ENCODE measurements at regions not wholly inside any gene's neighbourhood (a gene's known extent, or its start where the extent isn't known, plus 50 kb on each side); places are given as distances from the start of the nearest gene placed in this dataset.
A peak's percentile ranks its signal among the peaks of the same experiment; 100 is the strongest.
"Not testable (repeated sequence)": the region's sequence is repeated elsewhere in the genome, so short reads cannot be mapped to it uniquely, and the experiment has no call there.

- DNase-seq (ENCODE audit: low read depth in 4 of 4, low spot score in 3 of 4): no peak
Observed at GRCh38 chr9:31030741-31031202, 1353.7 kb upstream of the ACO1 start.

- DNase-seq (ENCODE audit: low read depth in 4 of 4, low spot score in 3 of 4): no peak
Observed at GRCh38 chr9:31032206-31032605, 1352.2 kb upstream of the ACO1 start.

GRCh38 chr9:31034311-31034710, 1350.1 kb upstream of the ACO1 start:
- no peak for DNase-seq (ENCODE audit: low read depth in 4 of 4, low spot score in 3 of 4)

- no peak for DNase-seq (ENCODE audit: low read depth in 4 of 4, low spot score in 3 of 4)
Observed at GRCh38 chr9:31040564-31040963, 1343.9 kb upstream of the ACO1 start.

GRCh38 chr9:31045810-31046209, 1338.6 kb upstream of the ACO1 start:
- DNase-seq (ENCODE audit: low read depth in 4 of 4, low spot score in 3 of 4): no peak

GRCh38 chr9:31061592-31061991, 1322.9 kb upstream of the ACO1 start:
- not testable (repeated sequence) for DNase-seq (ENCODE audit: low read depth in 4 of 4, low spot score in 3 of 4)

GRCh38 chr9:31065691-31066090, 1318.8 kb upstream of the ACO1 start:
- no peak for DNase-seq (ENCODE audit: low read depth in 4 of 4, low spot score in 3 of 4)

GRCh38 chr9:31067418-31067817, 1317.0 kb upstream of the ACO1 start:
- DNase-seq (ENCODE audit: low read depth in 4 of 4, low spot score in 3 of 4): no peak

GRCh38 chr9:31071606-31072286, 1312.7 kb upstream of the ACO1 start:
- no peak for DNase-seq (ENCODE audit: low read depth in 4 of 4, low spot score in 3 of 4)

GRCh38 chr9:31078175-31078574, 1306.3 kb upstream of the ACO1 start:
- no peak for DNase-seq (ENCODE audit: low read depth in 4 of 4, low spot score in 3 of 4)

GRCh38 chr9:31084350-31084749, 1300.1 kb upstream of the ACO1 start:
- DNase-seq (ENCODE audit: low read depth in 4 of 4, low spot score in 3 of 4): no peak

GRCh38 chr9:31089549-31090221, 1294.8 kb upstream of the ACO1 start:
- no peak for DNase-seq (ENCODE audit: low read depth in 4 of 4, low spot score in 3 of 4)

- DNase-seq (ENCODE audit: low read depth in 4 of 4, low spot score in 3 of 4): no peak
Observed at GRCh38 chr9:31100311-31100710, 1284.1 kb upstream of the ACO1 start.

- DNase-seq (ENCODE audit: low read depth in 4 of 4, low spot score in 3 of 4): no peak
Observed at GRCh38 chr9:31103836-31104235, 1280.6 kb upstream of the ACO1 start.

GRCh38 chr9:31104249-31104648, 1280.2 kb upstream of the ACO1 start:
- DNase-seq (ENCODE audit: low read depth in 4 of 4, low spot score in 3 of 4): no peak

- DNase-seq (ENCODE audit: low read depth in 4 of 4, low spot score in 3 of 4): no peak
Observed at GRCh38 chr9:31112491-31112890, 1272.0 kb upstream of the ACO1 start.

- DNase-seq (ENCODE audit: low read depth in 4 of 4, low spot score in 3 of 4): no peak
Observed at GRCh38 chr9:31114346-31114745, 1270.1 kb upstream of the ACO1 start.

- DNase-seq (ENCODE audit: low read depth in 4 of 4, low spot score in 3 of 4): peak in 1 of 4 donors; percentile 18
Observed at GRCh38 chr9:31119890-31120454, 1264.5 kb upstream of the ACO1 start.

GRCh38 chr9:31124389-31124788, 1260.1 kb upstream of the ACO1 start:
- no peak for DNase-seq (ENCODE audit: low read depth in 4 of 4, low spot score in 3 of 4)

- no peak for DNase-seq (ENCODE audit: low read depth in 4 of 4, low spot score in 3 of 4)
Observed at GRCh38 chr9:31135567-31135966, 1248.9 kb upstream of the ACO1 start.

GRCh38 chr9:31136524-31136923, 1247.9 kb upstream of the ACO1 start:
- DNase-seq (ENCODE audit: low read depth in 4 of 4, low spot score in 3 of 4): no peak

Measured in right renal pelvis (tissue), 4 donors.